ENCODE measurements at regions not wholly inside any gene's neighbourhood (a gene's known extent, or its start where the extent isn't known, plus 50 kb on each side); places are given as distances from the start of the nearest gene placed in this dataset.

DNA sequence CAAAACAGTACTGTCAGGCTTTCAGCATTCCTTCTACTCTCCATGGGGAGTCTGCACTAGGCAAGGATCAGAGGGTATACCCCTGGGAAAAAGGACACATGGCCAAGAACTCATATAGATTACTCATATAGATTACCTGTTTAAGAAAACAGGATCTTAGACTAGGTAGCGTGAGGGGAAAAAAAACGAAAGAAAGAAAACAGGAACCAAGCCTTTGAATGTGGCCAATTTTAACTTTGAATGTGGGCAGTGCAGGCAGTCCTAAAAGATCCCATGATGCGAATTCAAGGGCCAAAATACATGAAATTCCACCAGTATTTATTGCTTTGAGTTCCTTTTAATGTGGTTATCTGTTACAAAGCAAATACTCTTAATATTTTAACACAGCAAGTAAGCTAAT lies 108.6 kb upstream of the TAC1 start:
- DNase-seq (ENCODE audit: low spot score): no peak

GRCh38 chr7:97630116-97630515 lies 101.8 kb upstream of the TAC1 start:
- no peak for DNase-seq (ENCODE audit: low spot score)

- DNase-seq (ENCODE audit: low spot score): no peak
Measured at GRCh38 chr7:97635622-97636021, 96.3 kb upstream of the TAC1 start.

- DNase-seq (ENCODE audit: low spot score): peak; percentile 47
Measured at GRCh38 chr7:97639036-97639435, 92.8 kb upstream of the TAC1 start.

DNA sequence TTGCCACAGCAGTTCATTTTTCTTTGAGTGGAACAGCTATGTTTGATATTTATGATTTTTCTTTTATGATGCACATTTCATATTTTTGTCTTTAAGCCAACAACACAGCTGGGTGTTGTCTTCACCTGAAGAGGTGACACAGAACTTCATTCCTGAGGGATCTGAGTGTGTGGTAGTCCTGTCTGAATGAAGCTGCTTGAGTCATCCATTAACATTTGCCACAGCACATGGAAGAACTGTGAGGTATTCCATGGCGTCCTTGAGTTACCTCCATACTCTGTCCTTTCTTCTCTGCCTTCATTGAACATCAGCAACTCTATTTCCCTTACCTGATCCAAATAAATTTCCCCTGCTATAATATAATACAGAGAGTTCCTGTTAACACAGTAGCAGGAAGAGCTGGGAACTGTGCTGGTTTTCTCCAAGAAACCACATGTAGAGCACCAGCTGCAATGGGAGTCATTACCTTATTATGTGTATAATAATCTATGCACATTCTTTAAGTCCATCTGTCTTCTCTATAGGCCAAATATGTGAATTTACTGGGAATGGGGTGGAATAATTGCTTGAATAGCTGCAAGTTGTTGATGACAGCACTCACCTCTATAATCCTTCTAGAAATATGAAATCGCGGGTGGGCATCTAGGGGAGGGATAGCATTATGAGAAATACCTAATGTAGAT lies 72.4 kb upstream of the TAC1 start:
- no peak for DNase-seq (ENCODE audit: low spot score)

DNA sequence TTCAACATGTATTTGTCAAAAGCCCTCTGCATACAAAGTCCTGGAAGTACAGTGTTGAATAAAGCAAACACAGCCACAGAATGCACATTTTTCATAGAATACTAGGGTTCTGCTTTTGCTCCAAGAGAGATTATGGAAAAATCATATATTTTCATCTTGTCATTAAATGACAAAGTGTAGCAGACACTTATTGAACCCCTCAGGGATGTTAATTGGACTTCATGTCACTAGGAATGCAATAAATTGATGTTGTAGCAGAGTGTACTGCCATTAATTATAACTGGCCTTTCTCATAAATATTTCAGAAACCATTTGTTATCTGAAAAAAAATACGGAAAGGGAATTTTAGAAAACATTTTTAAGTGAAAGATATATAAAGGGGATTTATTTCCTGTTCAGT lies 64.5 kb upstream of the TAC1 start:
- no peak for DNase-seq (ENCODE audit: low spot score)

- DNase-seq (ENCODE audit: low spot score): no peak
Measured at GRCh38 chr7:97671571-97671970, 60.3 kb upstream of the TAC1 start.

- DNase-seq (ENCODE audit: low spot score): no peak
Measured at GRCh38 chr7:97680622-97681021, 51.3 kb upstream of the TAC1 start.

Data from RKO (cell line).